Gastrocnemius medialis (tissue), 4 donors: ENCODE measurements at regions not wholly inside any gene's neighbourhood (a gene's known extent, or its start where the extent isn't known, plus 50 kb on each side); places are given as distances from the start of the nearest gene placed in this dataset.
A peak's percentile ranks its signal among the peaks of the same experiment; 100 is the strongest.

Experiments
- ATAC-seq, 2 donors: fragments of 150-250 bp; one replicate each; pipeline ENCODE4 v1.9.1; 2016
- DNase-seq, 2 donors: peaks; one replicate each; pipeline ENCODE4 v3.0.0-alpha.2; 2019
- H3K27ac ChIP-seq, 4 donors: fragments of 200-600 bp; sonication (generic); 1 replicate in 1 of 4; 2 replicates in 3 of 4; pipeline ENCODE4 v1.5.1; 2016 to 2018; ENCODE audit warnings: mild to moderate bottlenecking in 2 of 4, moderate library complexity in 1 of 4
- H3K27me3 ChIP-seq, 3 donors: fragments of 200-600 bp; sonication (generic) in 2 of 3; 1 replicate in 1 of 3; 2 replicates in 2 of 3; pipeline versions ENCODE4 v1.5.1 to v1.6.0; 2016 to 2019; ENCODE audit warnings: mild to moderate bottlenecking in 1 of 3, moderate library complexity in 1 of 3
- H3K36me3 ChIP-seq, 2 donors: fragments of 200-600 bp; sonication (generic) in 1 of 2; one replicate each; pipeline ENCODE4 v1.5.1; 2017 to 2018
- H3K4me1 ChIP-seq, 2 donors: fragments of 200-600 bp; sonication (generic) in 1 of 2; one replicate each; pipeline ENCODE4 v1.5.1; 2016 to 2017; ENCODE audit warnings: mild to moderate bottlenecking in 2 of 2
- H3K4me3 ChIP-seq, 4 donors: fragments of 200-600 bp; sonication (generic) in 3 of 4; 1 replicate in 1 of 4; 2 replicates in 3 of 4; pipeline ENCODE4 v1.5.1; 2016 to 2019; ENCODE audit warnings: mild to moderate bottlenecking in 2 of 4
- H3K9me3 ChIP-seq, 3 donors: fragments of 200-600 bp; sonication (generic) in 2 of 3; 1 replicate in 1 of 3; 2 replicates in 2 of 3; pipeline ENCODE4 v1.5.1; 2016 to 2019
- CTCF ChIP-seq, 5 experiments: fragments of 450-650 bp in 3 of 5; fragments of 200-600 bp in 2 of 5; sonication (generic) in 2 of 5; IDR thresholded peaks in 4 of 5; conservative IDR thresholded peaks in 1 of 5; 1 replicate in 4 of 5; 2 replicates in 1 of 5; pipeline ENCODE4 v1.5.1; 2016 to 2019; ENCODE audit warnings: antibody characterized with exemption in 5 of 5, mild to moderate bottlenecking in 3 of 5, moderate library complexity in 3 of 5
- POLR2A ChIP-seq, 2 donors: fragments of 450-650 bp; IDR thresholded peaks; one replicate each; pipeline ENCODE4 v1.6.1; 2017; ENCODE audit warnings: antibody characterized with exemption in 2 of 2, mild to moderate bottlenecking in 2 of 2, moderate library complexity in 2 of 2
- in situ Hi-C, 4 donors: fragments of 200-750 bp; cut with MboI; loops; one replicate each; pipeline versions ENCODE4 v1.15.0 to v1.8.0; 2017; ENCODE audit warnings: low sequenced_read_pairs in 4 of 4
- intact Hi-C: fragments of 100-400 bp; cut with DNase I; formaldehyde crosslinking; loops from one replicate; pipeline ENCODE4 v1.15.1; 2023; ENCODE audit warnings: low total_unique reads

- peaks cover 0 to 4% of the 10 kb centered on the region in 2 donors for H3K4me1 ChIP-seq
- in situ Hi-C loops (loop anchor here (10.0 to 25.0 kb wide), 5 partner anchors 300 to 1077 kb away; partner anchors contain the start of genes C10orf143 (in 1 of the 4) and EBF3 (in 1 of the 4)), intact Hi-C loops (loop anchor here (10.0 kb wide), 2 partner anchors 300 to 850 kb away; no protein-coding TSS in a partner anchor)
- TF ChIP-seq POLR2A (IDR thresholded peaks at IDR 0.05) (no peak), CTCF (IDR thresholded peaks at IDR 0.05 in 4 of 5, conservative IDR thresholded peaks at IDR 0.05 in 1 of 5) (no peak)
- peaks cover 10 to 44% (median 13%) of the 10 kb centered on the region in 3 donors for H3K27me3 ChIP-seq
- H3K9me3 ChIP-seq, result no peaks in the 10 kb centered on the region
- H3K36me3 ChIP-seq, result no peaks in the 10 kb centered on the region
- DNase-seq, result no peak
- peak overlapping the region in 2 of 4 donors; percentile 19 to 27 for H3K4me3 ChIP-seq
- peak overlapping the region in 2 of 4 donors; percentile 7 to 58 for H3K27ac ChIP-seq
- peak in 1 of 2 donors; percentile 33 for ATAC-seq
These were observed 431.8 kb upstream of the MGMT start for GRCh38 chr10:129035052-129035827.

GRCh38 chr10:129038522-129038921, 428.5 kb upstream of the MGMT start:
- ATAC-seq (no peak), DNase-seq (no peak)
- no peak overlapping the region for H3K4me3 ChIP-seq
- in situ Hi-C loops, result loop anchor here (10.0 to 25.0 kb wide), 5 partner anchors 296 to 1074 kb away; partner anchors contain the start of genes C10orf143 (in 1 of the 4) and EBF3 (in 1 of the 4)
- no peaks in the 10 kb centered on the region for H3K9me3 ChIP-seq
- H3K27ac ChIP-seq, result no peak overlapping the region
- no peaks in the 10 kb centered on the region for H3K36me3 ChIP-seq
- TF ChIP-seq POLR2A (IDR thresholded peaks at IDR 0.05) (no peak), CTCF (IDR thresholded peaks at IDR 0.05 in 4 of 5, conservative IDR thresholded peaks at IDR 0.05 in 1 of 5) (no peak)
- H3K4me1 ChIP-seq, result no peaks in the 10 kb centered on the region
- peaks cover 0 to 24% (median under 1%) of the 10 kb centered on the region in 3 donors for H3K27me3 ChIP-seq
- intact Hi-C loops, result loop anchor here (10.0 kb wide), 2 partner anchors 296 to 846 kb away; no protein-coding TSS in a partner anchor

- peaks cover 0 to 12% (median 0%) of the 10 kb centered on the region in 3 donors for H3K27me3 ChIP-seq
- in situ Hi-C loops, result loop anchor here (10.0 to 25.0 kb wide), 5 partner anchors 295 to 1073 kb away; partner anchors contain the start of genes C10orf143 (in 1 of the 4) and EBF3 (in 1 of the 4)
These were observed 427.4 kb upstream of the MGMT start for GRCh38 chr10:129039406-129040370.

More at GRCh38 chr10:129039406-129040370, 427.4 kb upstream of the MGMT start:
- no peaks in the 10 kb centered on the region for H3K36me3 ChIP-seq
- intact Hi-C loops, result loop anchor here (10.0 kb wide), 2 partner anchors 295 to 845 kb away; no protein-coding TSS in a partner anchor
- ATAC-seq, result no peak
- DNase-seq, result no peak
- TF ChIP-seq CTCF (IDR thresholded peaks at IDR 0.05 in 4 of 5, conservative IDR thresholded peaks at IDR 0.05 in 1 of 5) (no peak), POLR2A (IDR thresholded peaks at IDR 0.05) (no peak)
- H3K4me3 ChIP-seq, result no peak overlapping the region
- H3K27ac ChIP-seq, result no peak overlapping the region
- H3K9me3 ChIP-seq, result no peaks in the 10 kb centered on the region
- H3K4me1 ChIP-seq, result no peaks in the 10 kb centered on the region
